RWPE2 (cell line): ENCODE measurements at regions not wholly inside any gene's neighbourhood (a gene's known extent, or its start where the extent isn't known, plus 50 kb on each side); places are given as distances from the start of the nearest gene placed in this dataset.

Experiments
- ATAC-seq: fragments of 200-7000 bp; cut with Tn5 transposase; 3 replicates; pipeline ENCODE4 v1.9.1; 2021; ENCODE audit warnings: low read depth
- DNase-seq: peaks from one replicate; pipeline ENCODE4 v3.0.0-alpha.2; 2020; ENCODE audit warnings: low spot score
- H3K27ac ChIP-seq: fragments of 450-650 bp; 2 replicates; pipeline ENCODE4 v1.5.1; 2017; ENCODE audit warnings: mild to moderate bottlenecking; ENCODE audit not compliant: poor library complexity, severe bottlenecking
- H3K27me3 ChIP-seq: fragments of 250-450 bp; sonication (Bioruptor Pico); 2 replicates; pipeline ENCODE4 v1.5.1; 2021; ENCODE audit warnings: mild to moderate bottlenecking, moderate library complexity; ENCODE audit not compliant: insufficient read depth, poor library complexity, severe bottlenecking
- H3K36me3 ChIP-seq: fragments of 250-450 bp; sonication (Bioruptor Pico); 2 replicates; pipeline ENCODE4 v1.5.1; 2020; ENCODE audit warnings: low read depth, mild to moderate bottlenecking, moderate library complexity
- H3K4me1 ChIP-seq: fragments of 250-450 bp; sonication (Bioruptor Pico); 2 replicates; pipeline ENCODE4 v1.5.1; 2021; ENCODE audit warnings: mild to moderate bottlenecking, moderate library complexity; ENCODE audit not compliant: insufficient read depth, poor library complexity, severe bottlenecking
- H3K4me3 ChIP-seq: fragments of 250-450 bp; sonication (Bioruptor Pico); 2 replicates; pipeline ENCODE4 v1.5.1; 2021; ENCODE audit warnings: mild to moderate bottlenecking, moderate library complexity; ENCODE audit not compliant: severe bottlenecking
- H3K9me3 ChIP-seq: fragments of 250-450 bp; sonication (Bioruptor Pico); 2 replicates; pipeline ENCODE4 v1.5.1; 2021; ENCODE audit warnings: mild to moderate bottlenecking, moderate library complexity; ENCODE audit not compliant: severe bottlenecking
- CTCF ChIP-seq: fragments of 450-650 bp; IDR thresholded peaks from one replicate; pipeline ENCODE4 v1.5.1; 2017; ENCODE audit warnings: mild to moderate bottlenecking, moderate library complexity; ENCODE audit not compliant: poor library complexity, severe bottlenecking

GRCh38 chr3:154889227-154889634 lies 190.9 kb upstream of the MME start:
- no peak overlapping the region for H3K4me3 ChIP-seq
- H3K27me3 ChIP-seq, result no peaks in the 10 kb centered on the region
- no peaks in the 10 kb centered on the region for H3K9me3 ChIP-seq
- no peak for TF ChIP-seq CTCF
- peaks cover 15% of the 10 kb centered on the region for H3K4me1 ChIP-seq
- ATAC-seq (no peak), DNase-seq (no peak)
- no peaks in the 10 kb centered on the region for H3K36me3 ChIP-seq
- H3K27ac ChIP-seq, result no peak overlapping the region

- Histone ChIP-seq H3K27me3 (no peaks in the 10 kb centered on the region), H3K9me3 (no peaks in the 10 kb centered on the region), H3K36me3 (no peaks in the 10 kb centered on the region), H3K4me3 (no peak overlapping the region), H3K4me1 (peaks cover 15% of the 10 kb centered on the region), H3K27ac (no peak overlapping the region)
- ATAC-seq (no peak), DNase-seq (no peak)
- no peak for TF ChIP-seq CTCF
Measured at GRCh38 chr3:154887869-154888268, 192.2 kb upstream of the MME start.

GRCh38 chr3:154886437-154886836 lies 193.7 kb upstream of the MME start:
- DNase-seq, result no peak
- TF ChIP-seq CTCF, result no peak
- Histone ChIP-seq H3K4me1 (peaks cover 15% of the 10 kb centered on the region), H3K27ac (peak overlapping the region; percentile 79), H3K36me3 (no peaks in the 10 kb centered on the region), H3K9me3 (no peaks in the 10 kb centered on the region), H3K27me3 (no peaks in the 10 kb centered on the region), H3K4me3 (no peak overlapping the region)
- ATAC-seq, result peak; percentile 99

- Histone ChIP-seq H3K27ac (peak overlapping the region; percentile 79), H3K4me1 (peaks cover 15% of the 10 kb centered on the region), H3K9me3 (no peaks in the 10 kb centered on the region), H3K36me3 (no peaks in the 10 kb centered on the region), H3K4me3 (no peak overlapping the region), H3K27me3 (no peaks in the 10 kb centered on the region)
- ATAC-seq, result no peak
- no peak for DNase-seq
- no peak for TF ChIP-seq CTCF
Measured at GRCh38 chr3:154885418-154885817, 194.7 kb upstream of the MME start.

GRCh38 chr3:154884952-154885351 lies 195.2 kb upstream of the MME start:
- TF ChIP-seq CTCF, result no peak
- no peaks in the 10 kb centered on the region for H3K9me3 ChIP-seq
- H3K36me3 ChIP-seq, result no peaks in the 10 kb centered on the region
- H3K4me1 ChIP-seq, result peaks cover 15% of the 10 kb centered on the region
- no peaks in the 10 kb centered on the region for H3K27me3 ChIP-seq
- ATAC-seq (no peak), DNase-seq (no peak)
- H3K4me3 ChIP-seq, result no peak overlapping the region
- H3K27ac ChIP-seq, result no peak overlapping the region
